PFSK-1 (cell line): ENCODE measurements at regions not wholly inside any gene's neighbourhood (a gene's known extent, or its start where the extent isn't known, plus 50 kb on each side); places are given as distances from the start of the nearest gene placed in this dataset.

Source experiments
- FOXP2 ChIP-seq: optimal IDR thresholded peaks from 2 replicates; pipeline ENCODE3; 2011; ENCODE audit warnings: borderline replicate concordance, control low read depth, inconsistent platforms; ENCODE audit not compliant: insufficient read depth; ENCODE audit errors: extremely low read length, extremely low read depth
- POLR2AphosphoS5 ChIP-seq: IDR thresholded peaks from 2 replicates; pipeline ENCODE4 v1.6.1; 2012; ENCODE audit warnings: low read depth, mild to moderate bottlenecking, control low read depth, low read length, moderate library complexity
- REST ChIP-seq, 2 experiments: IDR thresholded peaks; 2 replicates each; pipeline versions ENCODE4 v1.6.1 to v1.8.0; 2011 to 2012; ENCODE audit warnings: low read depth in 2 of 2, low read length in 2 of 2, control low read depth in 1 of 2, inconsistent platforms in 1 of 2, mild to moderate bottlenecking in 1 of 2, moderate library complexity in 1 of 2; ENCODE audit not compliant: insufficient read depth in 1 of 2
- SIN3A ChIP-seq: IDR thresholded peaks from 2 replicates; pipeline ENCODE4 v1.6.1; 2012; ENCODE audit warnings: mild to moderate bottlenecking, low read length, moderate library complexity, borderline replicate concordance; ENCODE audit not compliant: insufficient read depth
- TAF1 ChIP-seq: IDR thresholded peaks from 2 replicates; pipeline ENCODE4 v1.6.1; 2012; ENCODE audit warnings: low read length, control low read depth, borderline replicate concordance; ENCODE audit not compliant: insufficient read depth

DNA sequence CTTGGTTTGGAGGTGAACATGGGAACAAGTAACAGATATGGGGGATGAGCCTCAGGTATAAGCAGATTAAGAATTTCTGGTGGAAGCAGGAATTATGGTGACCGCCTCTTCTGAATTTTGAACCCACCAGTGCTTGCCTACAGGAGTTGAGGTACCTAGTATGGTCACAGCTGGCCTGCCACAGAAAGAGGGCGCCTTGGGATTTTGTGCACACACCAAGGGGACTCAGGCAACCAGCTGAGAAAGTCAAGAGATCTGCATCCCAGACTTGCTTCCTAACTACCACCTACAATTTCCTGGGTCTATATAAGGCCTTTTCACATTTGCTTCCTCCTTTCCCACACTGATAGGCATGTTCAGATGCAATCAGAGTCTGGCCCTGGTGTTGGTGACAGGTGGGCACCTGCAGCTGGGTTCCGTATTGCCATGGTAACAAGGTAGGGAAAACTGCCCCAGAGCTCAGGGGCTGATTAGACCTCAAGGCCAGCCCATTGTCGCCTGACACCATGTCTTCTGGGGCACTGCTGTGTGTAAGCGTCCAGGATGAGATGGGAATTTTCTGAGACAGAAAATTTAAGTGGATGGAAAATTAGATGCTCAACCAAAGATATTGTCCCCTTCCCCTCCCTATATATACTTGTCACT, 75.9 kb upstream of the RASGRF1 start:
- no peak for TF ChIP-seq FOXP2
- TF ChIP-seq POLR2AphosphoS5, result no peak
- TF ChIP-seq REST (IDR thresholded peaks at IDR 0.05; ENCODE audit: insufficient read depth in 1 of 2, low read depth in 2 of 2, low read length in 2 of 2), result no peak
- TF ChIP-seq TAF1, result no peak
- no peak for TF ChIP-seq SIN3A

GRCh38 chr15:79164465-79164864, 73.9 kb upstream of the RASGRF1 start:
- TF ChIP-seq FOXP2 (no peak), POLR2AphosphoS5 (no peak), SIN3A (no peak), TAF1 (no peak), REST (IDR thresholded peaks at IDR 0.05; ENCODE audit: insufficient read depth in 1 of 2, low read depth in 2 of 2, low read length in 2 of 2) (no peak)

DNA sequence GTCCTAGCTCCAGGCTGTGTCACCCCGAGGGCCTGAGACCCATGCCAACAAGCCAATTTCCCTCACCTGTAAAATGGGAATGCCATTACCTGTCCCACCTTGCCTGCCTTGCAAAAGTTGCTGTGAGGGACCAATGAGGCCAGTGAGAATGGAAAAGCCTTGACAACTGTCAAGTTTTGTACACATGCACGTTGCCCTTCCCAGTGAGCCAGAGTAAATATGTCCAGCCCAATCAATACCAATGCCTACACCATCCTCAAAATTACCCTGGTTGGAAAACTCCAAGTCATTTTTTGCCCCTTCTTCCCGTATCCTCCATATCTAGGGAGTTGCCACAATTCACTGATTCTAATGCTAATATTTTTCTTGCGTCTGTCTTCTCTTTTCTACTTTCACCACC, 73.5 kb upstream of the RASGRF1 start:
- no peak for TF ChIP-seq FOXP2
- TF ChIP-seq SIN3A, result no peak
- no peak for TF ChIP-seq REST (IDR thresholded peaks at IDR 0.05; ENCODE audit: insufficient read depth in 1 of 2, low read depth in 2 of 2, low read length in 2 of 2)
- TF ChIP-seq POLR2AphosphoS5, result no peak
- no peak for TF ChIP-seq TAF1

GRCh38 chr15:79163395-79163794, 72.8 kb upstream of the RASGRF1 start:
- no peak for TF ChIP-seq TAF1
- TF ChIP-seq SIN3A, result no peak
- no peak for TF ChIP-seq FOXP2
- TF ChIP-seq REST (IDR thresholded peaks at IDR 0.05; ENCODE audit: insufficient read depth in 1 of 2, low read depth in 2 of 2, low read length in 2 of 2), result no peak
- TF ChIP-seq POLR2AphosphoS5, result no peak
